HG03469 (cell line): ENCODE measurements at regions not wholly inside any gene's neighbourhood (a gene's known extent, or its start where the extent isn't known, plus 50 kb on each side); places are given as distances from the start of the nearest gene placed in this dataset.
"Not testable (repeated sequence)": the region's sequence is repeated elsewhere in the genome, so short reads cannot be mapped to it uniquely, and the experiment has no call there.

Experiments used
- ATAC-seq: cut with Tn5 transposase; IDR thresholded peaks from one replicate; pipeline ENCODE4 v1.9.1; 2021; ENCODE audit warnings: mild to moderate bottlenecking, moderate library complexity, moderate number of reproducible peaks; ENCODE audit not compliant: unreplicated experiment

DNA sequence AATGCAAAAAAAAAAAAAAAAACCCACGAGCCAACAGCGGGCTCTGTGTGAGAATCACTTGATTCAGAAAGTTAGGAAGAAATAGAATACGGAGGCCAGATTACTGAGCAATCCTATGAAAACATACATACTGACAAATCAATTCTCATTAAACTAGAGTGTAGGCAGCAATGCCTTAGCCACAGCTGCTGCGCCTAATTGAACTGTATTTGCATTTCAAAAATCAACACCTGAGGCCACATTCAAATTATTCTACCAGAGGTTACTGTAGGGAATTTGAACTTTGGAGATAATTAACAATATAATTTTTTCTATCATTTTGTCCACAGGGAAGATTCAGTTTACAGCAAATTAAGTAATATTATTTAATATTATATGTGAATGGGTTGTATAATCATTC, 138.4 kb upstream of the PLD5 start:
- no peak for ATAC-seq

DNA sequence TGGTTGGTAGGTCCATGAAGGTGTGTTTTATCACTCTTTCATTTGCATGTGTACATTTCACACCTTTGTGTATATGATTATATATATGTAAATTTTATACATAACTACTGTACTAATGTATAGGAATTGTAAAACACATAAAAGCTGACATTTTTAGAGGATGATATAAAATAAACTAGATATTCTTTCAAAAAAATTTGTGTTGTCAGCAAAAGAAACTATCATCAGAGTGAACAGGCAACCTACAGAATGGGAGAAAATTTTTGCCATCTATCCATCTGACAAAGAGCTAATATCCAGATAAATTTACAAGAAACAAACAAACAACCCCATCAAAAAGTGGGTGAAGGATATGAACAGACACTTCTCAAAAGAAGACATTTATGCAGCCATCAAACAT, 129.3 kb upstream of the PLD5 start:
- ATAC-seq, result not testable (repeated sequence)

DNA sequence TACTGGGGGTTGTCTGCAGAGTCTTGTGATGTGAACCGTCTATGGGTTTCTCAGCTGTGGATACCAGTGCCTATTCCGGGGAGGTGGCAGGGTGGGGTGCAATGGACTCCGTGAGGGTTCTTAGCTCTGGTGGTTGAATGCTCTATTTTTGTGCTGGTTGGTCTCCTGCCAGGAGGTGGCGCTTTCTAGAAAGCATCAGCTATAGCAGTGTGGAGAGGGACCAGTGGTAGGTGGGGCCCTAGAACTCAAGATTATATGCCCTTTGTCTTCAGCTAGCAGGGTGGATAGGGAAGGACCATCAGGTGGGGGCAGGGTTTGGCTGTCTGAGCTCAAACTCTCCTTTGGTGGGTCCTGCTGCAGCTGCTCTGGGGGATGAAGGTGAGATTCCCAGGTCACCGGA, 127.3 kb upstream of the PLD5 start:
- ATAC-seq, result no peak

DNA sequence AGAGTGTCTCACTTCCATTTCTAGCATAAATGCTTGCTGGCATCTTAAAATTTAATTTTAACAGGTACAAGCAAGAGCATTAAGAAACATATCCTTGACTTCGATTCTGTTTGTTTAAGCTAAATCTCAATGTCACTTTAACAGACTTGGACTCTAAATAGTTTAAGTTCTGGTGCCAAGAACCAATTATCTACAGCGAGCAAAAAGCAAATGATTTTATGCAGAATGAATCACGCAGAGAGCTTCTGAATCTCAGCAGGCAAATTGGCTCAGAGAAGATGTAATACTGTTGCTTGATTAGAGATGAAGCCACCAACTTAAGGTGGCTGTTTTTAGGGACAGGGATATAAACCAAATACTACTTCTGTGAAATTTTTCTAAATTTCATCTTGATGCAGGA, 117.0 kb upstream of the PLD5 start:
- ATAC-seq, result no peak

DNA sequence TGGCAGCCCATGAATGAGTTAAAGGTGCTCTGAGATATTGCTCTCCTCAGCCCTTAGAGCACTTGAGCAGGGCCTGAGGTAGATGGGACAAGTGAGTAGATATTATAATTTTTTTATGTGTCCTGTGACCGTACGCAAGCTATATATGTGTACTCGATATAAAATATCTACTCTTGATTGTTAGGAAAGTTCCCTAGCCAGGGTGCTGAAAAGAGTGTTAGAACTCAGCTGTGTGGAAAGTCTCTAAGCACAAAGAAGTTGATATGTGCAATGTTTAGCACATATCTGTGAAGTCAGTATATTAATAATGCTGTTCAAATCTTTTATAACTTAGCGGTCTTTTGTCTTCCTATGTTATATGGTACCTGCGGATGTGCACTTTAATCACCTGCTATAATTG, 114.6 kb upstream of the PLD5 start:
- ATAC-seq, result no peak

DNA sequence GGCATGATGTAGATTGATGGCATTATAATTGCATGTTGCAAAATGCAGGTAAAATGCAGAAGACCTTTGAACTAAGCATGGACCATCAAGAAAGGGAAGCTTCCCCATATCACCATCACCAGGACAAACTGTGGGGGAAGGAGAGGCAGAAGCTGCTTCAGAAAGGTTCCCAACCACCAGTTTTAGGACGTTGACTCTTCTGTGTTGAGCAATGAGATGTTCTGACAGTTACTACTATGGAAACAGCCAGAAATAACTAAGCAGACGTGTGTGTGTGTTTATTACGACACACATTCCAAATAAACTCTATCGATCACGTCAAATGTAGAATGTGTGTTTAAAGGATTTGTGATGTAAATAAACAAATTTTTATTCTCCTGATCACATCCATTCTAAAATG, 110.2 kb upstream of the PLD5 start:
- ATAC-seq, result no peak

DNA sequence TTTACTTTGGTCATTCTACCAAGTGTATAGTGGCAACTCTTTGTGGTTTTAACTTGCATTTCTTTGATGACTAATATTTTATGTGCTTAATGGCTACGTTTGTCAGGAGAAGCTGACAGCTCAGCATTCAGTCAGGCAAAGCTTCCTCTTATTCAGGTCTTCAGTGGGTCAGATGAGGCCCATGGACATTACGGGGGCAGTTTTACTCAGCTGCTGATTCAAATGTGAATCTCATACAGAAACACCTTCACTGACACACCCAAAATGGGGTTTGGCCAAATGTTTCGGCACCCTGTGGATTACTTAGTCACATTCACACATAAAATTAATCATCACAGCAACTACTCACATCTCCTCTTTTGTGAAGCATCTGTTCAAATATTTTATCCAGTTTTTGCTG, 104.9 kb upstream of the PLD5 start:
- ATAC-seq, result no peak

DNA sequence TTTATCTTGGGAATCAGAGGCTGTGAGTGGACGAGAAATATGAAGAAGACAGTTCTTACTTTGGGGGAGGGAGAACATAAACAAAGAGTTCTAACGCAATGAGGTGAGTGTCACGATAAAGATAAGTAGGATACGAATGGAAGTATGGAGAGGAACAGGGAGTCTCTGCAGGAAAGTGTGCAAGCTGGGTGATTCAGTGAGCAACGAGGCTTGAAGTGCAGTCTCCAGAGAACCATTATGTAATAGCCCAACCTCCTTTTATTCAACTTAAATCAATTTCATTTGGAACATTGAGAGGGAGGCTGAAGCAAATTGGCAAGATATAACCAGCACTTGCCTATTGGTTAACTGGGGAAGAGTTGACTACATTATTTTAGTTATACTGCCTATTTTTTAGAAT, 99.3 kb upstream of the PLD5 start:
- no peak for ATAC-seq

DNA sequence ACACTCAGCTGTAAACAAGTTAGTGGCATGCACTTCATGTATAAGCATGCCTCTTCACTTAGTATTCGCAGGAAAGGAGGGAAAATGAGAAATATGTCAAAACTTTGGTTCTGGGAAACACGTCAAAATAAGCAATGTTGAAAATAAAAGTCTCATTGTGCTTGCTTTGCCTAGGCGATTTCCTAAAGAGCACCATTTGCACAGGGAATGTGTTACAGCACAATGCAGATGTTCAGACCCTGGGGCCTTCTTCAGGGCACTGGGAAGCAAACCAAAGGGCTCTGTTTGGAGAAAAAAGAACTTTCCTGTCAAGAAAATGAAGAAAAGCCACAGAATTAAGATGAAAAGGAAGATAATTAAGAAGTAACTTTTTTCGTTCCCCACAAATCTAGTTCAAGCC, 98.6 kb upstream of the PLD5 start:
- ATAC-seq, result no peak

DNA sequence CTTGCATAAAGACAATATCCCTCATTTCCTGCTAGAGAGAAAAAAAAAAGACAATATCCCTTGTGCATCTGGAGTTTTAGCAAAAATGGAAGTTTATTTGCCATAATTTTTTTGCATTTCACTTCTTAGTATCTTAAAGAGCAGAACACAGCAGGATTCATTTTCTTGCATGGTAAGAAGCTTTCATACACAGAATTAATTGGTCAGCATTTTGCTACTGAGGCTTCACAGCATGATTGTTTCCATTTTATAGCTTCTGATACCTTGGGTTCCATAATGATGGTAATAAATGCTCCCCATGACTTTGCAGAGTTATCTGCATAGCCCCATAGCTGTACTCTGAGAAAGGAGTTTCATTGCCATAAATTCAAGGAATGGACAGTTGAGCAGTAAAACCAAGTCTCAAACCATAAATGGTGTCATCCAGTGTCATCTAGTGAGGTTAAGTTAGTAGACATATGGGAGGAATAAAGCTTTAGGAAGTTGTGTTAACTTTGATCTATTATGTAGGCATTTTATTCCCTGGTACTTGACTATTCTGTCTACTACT, 88.8 kb upstream of the PLD5 start:
- no peak for ATAC-seq

DNA sequence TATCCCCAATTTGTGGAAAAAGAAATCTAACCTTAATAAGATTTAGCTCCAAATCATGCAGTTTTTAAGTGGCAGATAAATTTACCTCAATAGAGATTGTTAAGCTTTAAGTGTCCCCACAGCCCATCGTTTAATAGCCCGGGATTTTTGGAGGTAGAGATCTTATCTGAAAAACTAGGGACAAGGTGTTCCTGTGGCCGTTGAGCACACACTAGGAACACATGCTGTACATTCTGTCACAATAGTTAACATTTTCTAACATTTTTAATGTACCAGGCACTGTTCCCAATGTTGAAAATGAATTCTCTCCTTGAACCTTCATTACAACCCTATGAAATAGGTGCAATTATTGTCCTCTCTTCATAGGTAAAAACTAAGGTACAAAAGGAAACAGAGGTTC, 85.7 kb upstream of the PLD5 start:
- ATAC-seq, result no peak

DNA sequence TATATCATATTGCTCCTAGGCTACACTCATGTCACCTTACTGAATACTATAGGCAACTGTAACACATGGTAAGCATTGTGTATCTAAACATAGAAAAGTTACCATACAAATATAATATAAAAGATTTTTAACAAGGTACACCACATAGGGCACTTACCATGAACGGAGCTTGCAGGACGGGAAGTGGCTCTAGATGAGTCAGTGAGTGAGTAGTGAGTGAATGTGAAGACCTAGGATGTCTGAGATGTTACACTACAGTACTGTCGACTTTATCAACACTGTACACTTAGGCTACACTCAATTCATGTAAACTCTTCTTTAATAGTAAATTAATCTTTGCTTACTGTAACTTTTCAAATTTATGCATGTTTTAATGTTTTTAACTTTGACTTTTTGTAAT, 81.0 kb upstream of the PLD5 start:
- ATAC-seq, result no peak

DNA sequence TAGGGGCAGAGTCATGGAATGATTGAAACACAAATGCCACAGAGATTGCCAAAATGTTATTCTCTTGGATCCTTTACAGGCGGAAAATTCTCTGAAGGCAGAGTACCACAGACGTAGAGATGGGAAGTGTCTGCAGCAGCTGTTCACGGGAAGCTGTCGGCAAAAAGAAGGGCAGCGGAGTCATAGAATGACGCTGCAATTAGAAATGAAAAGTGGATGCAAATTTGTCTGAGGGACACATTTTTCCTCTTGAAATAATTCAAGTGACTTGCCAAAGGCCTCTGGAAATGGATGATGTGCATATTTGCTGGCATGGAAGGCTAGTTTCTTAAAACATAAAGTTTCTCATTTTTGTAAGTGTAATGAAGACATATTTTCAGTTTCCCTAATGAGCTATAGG, 77.5 kb upstream of the PLD5 start:
- no peak for ATAC-seq

DNA sequence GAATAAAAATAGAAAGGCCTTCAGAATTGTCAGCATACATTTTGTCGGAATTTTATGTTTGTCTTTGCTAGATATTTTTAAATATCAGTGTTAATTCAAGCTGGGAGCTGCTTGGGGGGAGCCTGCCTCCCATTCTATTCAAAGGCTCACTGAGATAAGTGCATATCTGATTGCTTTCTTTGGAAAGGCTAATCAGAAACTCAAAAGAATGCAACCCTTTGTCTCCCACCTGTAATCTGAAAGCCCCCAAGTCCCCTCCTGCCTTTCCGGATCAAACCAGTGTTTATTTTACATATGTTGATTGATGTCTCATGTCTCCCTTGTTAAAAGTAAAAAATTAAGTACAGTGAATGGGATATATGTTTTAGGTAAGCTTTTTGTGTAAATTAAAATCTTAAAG, 69.3 kb upstream of the PLD5 start:
- ATAC-seq, result not testable (repeated sequence)

DNA sequence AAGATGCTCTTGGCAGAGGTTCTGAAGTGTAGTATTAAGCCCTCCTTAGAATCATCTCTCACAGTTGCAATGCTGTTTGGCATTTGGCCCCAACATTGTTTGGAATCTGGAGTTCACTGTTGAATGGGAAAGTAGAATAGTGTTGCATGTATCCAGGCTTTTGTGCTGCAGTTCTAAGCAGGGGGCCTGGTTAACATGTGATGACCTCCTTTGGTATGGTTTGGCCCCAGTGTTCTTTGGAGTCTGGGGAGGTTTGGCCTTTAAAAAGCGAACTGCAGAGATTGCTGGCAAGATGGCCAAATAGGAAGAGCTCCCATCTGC, 61.8 kb upstream of the PLD5 start:
- no peak for ATAC-seq

DNA sequence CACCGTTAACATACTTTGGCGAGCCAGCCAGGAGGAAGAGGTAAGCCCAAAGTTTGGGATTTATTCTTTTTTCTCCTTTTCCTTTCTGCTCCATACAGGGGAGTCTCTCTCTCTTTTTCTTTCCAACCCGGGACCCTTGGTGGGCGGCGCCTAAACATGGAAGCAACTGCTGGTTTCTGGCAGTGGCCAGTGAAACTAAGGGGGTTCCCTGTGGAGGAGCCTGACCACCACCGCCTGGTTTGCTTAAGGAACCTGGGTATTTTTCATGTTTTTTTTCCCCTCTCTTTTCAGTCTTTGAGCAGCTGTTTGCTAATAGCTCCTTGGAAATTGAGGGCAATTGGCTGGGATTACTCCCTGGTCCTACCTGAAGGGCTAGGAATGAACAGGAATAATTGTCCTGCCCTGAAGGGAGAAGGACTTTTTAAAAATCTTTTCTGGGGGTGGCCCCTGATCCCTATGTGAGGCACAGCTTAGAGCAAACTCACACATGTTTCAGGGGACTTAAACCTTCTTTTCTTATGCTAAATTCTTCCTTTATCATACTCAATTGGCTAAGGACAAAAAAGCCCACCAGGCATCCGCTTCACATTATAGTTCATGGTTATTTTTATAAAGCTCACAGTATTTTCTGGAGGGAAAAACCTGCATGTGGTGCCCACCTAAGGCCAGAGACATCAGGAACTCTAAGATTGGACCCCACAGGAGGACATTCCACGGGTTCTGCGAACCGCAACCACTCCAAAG, 61.3 kb upstream of the PLD5 start:
- ATAC-seq, result no peak

DNA sequence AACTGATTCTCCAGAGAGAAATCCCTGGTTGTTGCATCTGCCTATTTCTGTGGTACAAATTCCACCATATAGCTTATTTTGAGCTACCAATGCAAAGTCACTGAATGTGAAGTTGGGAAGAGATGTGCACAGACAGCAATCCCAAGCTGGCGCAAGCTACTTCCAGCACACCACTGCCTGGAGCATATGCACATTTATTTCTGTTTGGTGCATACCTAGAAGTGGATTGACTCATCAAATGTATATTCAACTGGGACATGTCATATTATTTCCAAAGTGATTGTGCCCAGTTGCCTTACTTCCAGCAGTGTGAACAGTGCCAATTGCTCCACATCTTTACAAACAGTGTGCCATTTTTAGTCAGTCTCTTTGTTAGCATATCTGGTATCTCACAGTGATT, 58.2 kb upstream of the PLD5 start:
- ATAC-seq, result no peak

DNA sequence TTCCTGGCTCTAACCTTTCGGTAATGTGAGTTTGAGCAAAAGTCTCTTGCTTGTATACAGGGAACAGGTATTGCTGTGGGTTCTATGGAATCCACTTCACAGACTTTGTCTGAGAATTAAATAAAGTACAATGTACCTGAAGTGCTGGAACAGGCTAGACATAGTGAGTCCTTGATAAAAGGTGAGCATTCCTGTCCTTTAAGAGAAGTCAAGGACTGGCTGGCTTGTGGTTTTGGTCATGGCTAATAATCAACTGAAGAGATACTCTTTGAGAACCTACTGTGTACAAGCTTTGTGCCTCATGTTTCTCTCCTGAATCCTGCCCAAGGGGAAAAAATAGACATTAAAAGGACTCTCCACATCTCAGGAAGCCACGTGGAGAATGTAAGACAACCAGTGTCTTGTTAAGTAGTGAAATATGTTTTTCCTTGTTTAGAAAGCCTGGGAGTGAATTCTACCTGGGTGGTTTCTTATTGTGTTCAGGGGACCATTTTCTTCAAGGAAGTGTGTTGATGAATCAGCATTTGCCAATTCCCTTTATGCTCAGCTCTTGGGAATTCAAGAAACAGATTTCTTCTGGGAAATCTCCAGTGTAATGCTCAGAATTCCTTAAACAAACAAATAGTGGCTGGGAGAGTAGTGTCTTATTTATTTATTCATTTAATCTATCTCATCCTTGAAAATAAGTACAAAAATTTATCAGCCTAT, 55.2 kb upstream of the PLD5 start:
- ATAC-seq, result no peak
